Calu3 (cell line): ENCODE measurements at regions not wholly inside any gene's neighbourhood (a gene's known extent, or its start where the extent isn't known, plus 50 kb on each side); places are given as distances from the start of the nearest gene placed in this dataset.

Source experiments
- BruUV-seq: library from RNA; stranded (reverse); fragments of 400-500 nt; replicated peaks from 2 replicates; lab custom pipeline; 2021; lab: Mats Ljungman, UMichigan
- CTCF ChIA-PET: fragments of 300-600 bp; sonication (Branson Sonifier 250); formaldehyde crosslinking; loops from one replicate; lab custom pipeline; 2022; ENCODE audit warnings: antibody characterized with exemption; lab: Charles Lee
- DNase-seq: peaks from one replicate; pipeline ENCODE4 v3.0.0; 2022
- H3K27ac Mint-ChIP-seq: one replicate; pipeline ENCODE4 v1.8.0; 2022; ENCODE audit warnings: mixed read lengths; ENCODE audit not compliant: unreplicated experiment
- H3K27me3 Mint-ChIP-seq: one replicate; pipeline ENCODE4 v1.8.0; 2022; ENCODE audit warnings: mixed read lengths; ENCODE audit not compliant: unreplicated experiment
- H3K36me3 Mint-ChIP-seq: one replicate; pipeline ENCODE4 v1.8.0; 2022; ENCODE audit warnings: mild to moderate bottlenecking, moderate library complexity, mixed read lengths; ENCODE audit not compliant: insufficient read depth, unreplicated experiment
- H3K4me1 Mint-ChIP-seq: one replicate; pipeline ENCODE4 v1.8.0; 2022; ENCODE audit warnings: mild to moderate bottlenecking, low read depth, mixed read lengths; ENCODE audit not compliant: unreplicated experiment
- H3K4me3 Mint-ChIP-seq: one replicate; pipeline ENCODE4 v1.8.0; 2022; ENCODE audit warnings: mild to moderate bottlenecking, low read depth, moderate library complexity, mixed read lengths; ENCODE audit not compliant: unreplicated experiment
- H3K9me3 Mint-ChIP-seq: one replicate; pipeline ENCODE4 v1.8.0; 2022; ENCODE audit warnings: low read depth, mixed read lengths; ENCODE audit not compliant: unreplicated experiment
- CTCF ChIP-seq: fragments of 200-600 bp; IDR thresholded peaks from one replicate; pipeline ENCODE4 v1.8.0; 2022; ENCODE audit warnings: antibody characterized with exemption; ENCODE audit not compliant: unreplicated experiment
- intact Hi-C: fragments of 100-400 bp; cut with micrococcal nuclease; formaldehyde crosslinking; loops from one replicate; pipeline ENCODE4 v1.10.0; 2022; ENCODE audit not compliant: unreplicated experiment

- intact Hi-C loops = no loop called here
- no peak for DNase-seq
- Mint-ChIP-seq H3K36me3 (no peaks in the 10 kb centered on the region), H3K9me3 (peaks cover 3% of the 10 kb centered on the region), H3K27me3 (no peaks in the 10 kb centered on the region), H3K27ac (no peak overlapping the region), H3K4me1 (peaks cover 14% of the 10 kb centered on the region), H3K4me3 (no peak overlapping the region)
- CTCF ChIA-PET = no interaction called here
- no TSS peak for BruUV-seq
- TF ChIP-seq CTCF = no peak
Measured at GRCh38 chr1:198969981-198970380, 331.1 kb downstream of the PTPRC start.

- peaks cover 14% of the 10 kb centered on the region for H3K4me1 Mint-ChIP-seq
- no peak for DNase-seq
- H3K27ac Mint-ChIP-seq = no peak overlapping the region
- no peaks in the 10 kb centered on the region for H3K9me3 Mint-ChIP-seq
- intact Hi-C loops = no loop called here
- no peak overlapping the region for H3K4me3 Mint-ChIP-seq
- TF ChIP-seq CTCF = no peak
- no TSS peak for BruUV-seq
- CTCF ChIA-PET = no interaction called here
- H3K27me3 Mint-ChIP-seq = no peaks in the 10 kb centered on the region
- no peaks in the 10 kb centered on the region for H3K36me3 Mint-ChIP-seq
Measured at GRCh38 chr1:198970916-198971315, 332.1 kb downstream of the PTPRC start.

- no TSS peak for BruUV-seq
- Mint-ChIP-seq H3K9me3 (no peaks in the 10 kb centered on the region), H3K36me3 (no peaks in the 10 kb centered on the region), H3K27me3 (no peaks in the 10 kb centered on the region), H3K4me1 (no peaks in the 10 kb centered on the region), H3K27ac (no peak overlapping the region), H3K4me3 (no peak overlapping the region)
- no peak for TF ChIP-seq CTCF
- no peak for DNase-seq
- CTCF ChIA-PET = interaction anchor here (0.6 to 0.7 kb wide), 2 partner anchors 17 to 247 kb away, joined by 3 to 4 read pairs; no protein-coding TSS in a partner anchor
- intact Hi-C loops = no loop called here
Measured at GRCh38 chr1:198977909-198978308, 339.1 kb downstream of the PTPRC start.

- no peak for TF ChIP-seq CTCF
- Mint-ChIP-seq H3K27me3 (no peaks in the 10 kb centered on the region), H3K4me1 (no peaks in the 10 kb centered on the region), H3K4me3 (no peak overlapping the region), H3K9me3 (no peaks in the 10 kb centered on the region), H3K27ac (no peak overlapping the region), H3K36me3 (no peaks in the 10 kb centered on the region)
- no TSS peak for BruUV-seq
- CTCF ChIA-PET = interaction anchor here (0.5 kb wide), 1 partner anchor 1519 kb away, joined by 6 read pairs; no protein-coding TSS in a partner anchor
- intact Hi-C loops = no loop called here
- DNase-seq = no peak
Measured at GRCh38 chr1:198978523-198978922, 339.7 kb downstream of the PTPRC start.
